ENCODE measurements at regions not wholly inside any gene's neighbourhood (a gene's known extent, or its start where the extent isn't known, plus 50 kb on each side); places are given as distances from the start of the nearest gene placed in this dataset.

DNA sequence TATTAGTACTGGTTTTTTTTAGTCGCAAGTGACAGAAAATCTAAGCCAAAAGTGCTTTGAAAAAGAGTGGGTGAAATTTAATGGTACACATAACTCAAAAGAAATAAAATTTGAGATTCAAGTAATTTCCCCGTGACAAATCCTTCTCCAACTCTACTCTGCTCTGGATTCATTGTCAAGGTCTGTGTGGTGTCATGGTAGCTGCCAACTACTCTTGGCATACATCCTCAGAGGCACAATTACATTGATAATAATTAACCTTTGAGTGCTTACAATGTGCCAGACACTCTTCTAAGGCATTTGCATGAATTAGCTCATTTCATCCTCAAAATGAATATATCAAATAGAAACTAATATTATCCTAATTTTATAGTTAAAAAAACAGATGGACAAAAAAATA is 1153.9 kb upstream of the NCAM2 start:
- H3K4me1 ChIP-seq: no peaks in the 10 kb centered on the region
- no peaks in the 10 kb centered on the region for H3K27me3 ChIP-seq
- no peak overlapping the region for H3K27ac ChIP-seq
- no peak for DNase-seq
- H3K4me3 ChIP-seq: no peak overlapping the region
- H3K36me3 ChIP-seq: no peaks in the 10 kb centered on the region
- no peaks in the 10 kb centered on the region for H3K9me3 ChIP-seq (replicated peaks)

DNA sequence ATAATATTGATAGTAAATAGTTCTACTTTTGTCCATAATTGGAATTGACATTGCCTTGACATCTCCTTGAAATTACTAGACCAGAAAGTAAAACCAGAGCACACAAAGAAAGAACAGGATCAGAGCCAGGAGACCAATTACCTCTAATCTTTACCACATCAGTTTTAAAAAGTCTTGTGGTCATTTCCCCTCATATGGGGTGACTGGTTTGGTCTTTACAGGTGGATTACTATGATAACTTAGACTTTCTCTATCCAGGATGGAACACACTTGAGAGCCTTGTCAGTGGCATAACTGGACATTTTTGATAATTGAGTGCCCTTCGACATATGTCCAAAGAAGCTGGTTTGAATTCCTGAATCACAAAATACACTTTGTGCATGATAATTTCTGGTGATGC is 1148.1 kb upstream of the NCAM2 start:
- no peak for DNase-seq
- Histone ChIP-seq H3K4me3 (no peak overlapping the region), H3K36me3 (no peaks in the 10 kb centered on the region), H3K4me1 (no peaks in the 10 kb centered on the region), H3K9me3 (replicated peaks) (no peaks in the 10 kb centered on the region), H3K27ac (no peak overlapping the region), H3K27me3 (no peaks in the 10 kb centered on the region)

DNA sequence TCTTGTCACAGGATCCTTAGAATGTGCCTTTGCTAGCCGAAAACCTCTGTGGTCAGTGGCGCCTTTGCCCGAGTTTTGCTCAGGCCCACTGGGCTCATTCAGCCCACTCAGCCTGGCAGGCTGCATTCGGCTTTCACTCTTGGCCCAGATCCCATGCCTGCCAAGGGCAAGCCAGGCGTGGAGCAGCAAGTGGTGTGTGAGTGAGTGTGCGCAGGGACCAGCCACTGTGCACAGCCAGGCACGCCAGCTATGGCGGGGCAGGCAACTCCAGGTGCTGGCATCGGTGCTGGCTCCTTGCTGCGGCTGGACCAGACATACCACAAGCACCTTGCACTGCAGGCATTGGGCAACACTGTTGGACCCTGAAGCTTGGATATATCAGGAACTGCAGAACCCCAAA is 1145.1 kb upstream of the NCAM2 start:
- Histone ChIP-seq H3K4me1 (no peaks in the 10 kb centered on the region), H3K27me3 (no peaks in the 10 kb centered on the region), H3K27ac (no peak overlapping the region), H3K9me3 (replicated peaks) (no peaks in the 10 kb centered on the region), H3K36me3 (no peaks in the 10 kb centered on the region), H3K4me3 (no peak overlapping the region)
- DNase-seq: no peak

DNA sequence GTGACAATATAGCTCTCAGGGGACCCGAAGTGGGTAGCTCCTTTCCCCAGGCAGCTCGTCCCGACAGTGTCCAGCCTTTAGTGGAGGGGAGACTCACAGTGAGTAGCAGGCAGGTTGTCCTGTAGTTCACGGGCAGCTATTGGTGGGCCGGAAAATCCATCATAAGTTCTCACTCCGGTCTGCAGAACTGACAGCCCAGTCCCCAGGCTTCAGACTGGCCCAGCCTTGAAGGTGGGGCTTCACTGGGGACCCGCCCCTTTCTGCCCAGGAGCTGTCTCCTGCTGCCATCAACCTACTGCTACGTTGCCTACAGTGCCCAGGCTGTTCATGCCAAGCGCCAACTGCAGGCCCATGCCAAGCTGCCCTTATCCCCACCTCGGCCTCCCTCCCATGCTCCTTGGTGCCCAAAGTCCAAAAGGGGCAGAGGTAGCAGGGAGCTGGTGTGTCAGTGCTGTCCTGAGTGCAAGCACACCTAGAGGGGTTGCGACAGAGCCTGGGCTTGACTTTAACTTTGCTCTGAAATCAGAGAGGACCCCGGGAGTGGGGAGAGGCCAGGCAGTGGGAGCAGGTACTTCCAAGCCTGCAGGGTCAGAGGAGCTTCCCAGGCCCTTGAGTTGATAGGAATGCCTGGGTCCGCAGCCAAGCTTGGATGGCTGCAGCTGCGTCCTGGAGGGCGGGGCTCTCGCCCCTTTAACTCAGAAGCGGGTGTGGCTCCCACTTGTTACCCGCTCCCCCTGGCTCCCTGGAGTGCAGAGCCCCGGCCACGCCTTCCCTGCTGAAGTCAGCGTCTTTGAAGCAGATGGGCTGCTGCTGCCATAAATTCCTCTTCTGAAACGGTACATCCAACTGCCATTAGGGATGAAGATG is 1144.3 kb upstream of the NCAM2 start:
- H3K4me1 ChIP-seq: no peaks in the 10 kb centered on the region
- no peak overlapping the region for H3K27ac ChIP-seq
- peak; percentile 61 for DNase-seq
- H3K9me3 ChIP-seq (replicated peaks): no peaks in the 10 kb centered on the region
- H3K36me3 ChIP-seq: no peaks in the 10 kb centered on the region
- no peaks in the 10 kb centered on the region for H3K27me3 ChIP-seq
- 0 out of 2 replicates have a peak overlapping the region, but pooled peaks have one; percentile 8 for H3K4me3 ChIP-seq

DNA sequence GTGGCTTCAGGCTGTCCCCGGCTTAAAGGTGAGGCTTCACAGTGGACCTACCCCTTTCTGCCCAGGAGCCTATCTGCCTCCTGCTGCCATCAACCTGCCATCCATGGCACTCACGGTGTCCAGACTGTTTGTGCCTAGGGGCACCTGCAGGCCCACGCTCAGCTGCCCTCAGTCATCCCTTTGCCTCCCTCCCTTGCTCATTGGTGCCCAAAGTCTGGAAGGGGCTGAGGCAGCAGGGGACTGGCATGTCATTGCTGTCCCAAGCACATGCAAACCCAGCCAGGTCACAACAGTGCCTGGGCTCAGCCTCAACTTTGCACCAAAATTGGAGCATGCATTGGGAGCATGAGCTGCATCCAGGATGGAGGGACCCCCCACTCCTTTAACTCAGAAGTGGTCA is 1142.7 kb upstream of the NCAM2 start:
- Histone ChIP-seq H3K4me3 (no peak overlapping the region), H3K36me3 (no peaks in the 10 kb centered on the region), H3K4me1 (no peaks in the 10 kb centered on the region), H3K27ac (no peak overlapping the region), H3K9me3 (replicated peaks) (no peaks in the 10 kb centered on the region), H3K27me3 (no peaks in the 10 kb centered on the region)
- no peak for DNase-seq

DNA sequence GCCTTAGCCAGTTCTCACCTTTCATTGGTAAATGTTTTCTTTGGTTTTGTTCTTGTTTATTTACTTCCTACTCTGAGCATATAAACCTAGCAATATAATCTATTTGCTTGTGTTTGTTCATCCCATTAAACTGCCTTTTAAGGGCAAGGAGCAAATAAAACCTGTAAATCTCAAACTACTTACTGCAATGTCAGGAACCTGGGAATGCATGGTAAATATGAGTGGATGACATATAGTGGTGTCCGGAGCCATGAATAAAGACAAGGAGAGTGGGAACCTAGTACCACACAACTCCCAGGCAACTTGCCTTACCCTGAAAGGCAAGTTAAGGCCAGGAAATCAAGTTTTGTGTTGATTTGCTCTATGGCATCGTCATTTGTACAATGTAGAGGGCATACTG is 1133.7 kb upstream of the NCAM2 start:
- no peak for DNase-seq
- no peaks in the 10 kb centered on the region for H3K9me3 ChIP-seq (replicated peaks)
- H3K27me3 ChIP-seq: no peaks in the 10 kb centered on the region
- H3K36me3 ChIP-seq: no peaks in the 10 kb centered on the region
- H3K4me3 ChIP-seq: no peak overlapping the region
- no peak overlapping the region for H3K27ac ChIP-seq
- H3K4me1 ChIP-seq: no peaks in the 10 kb centered on the region

DNA sequence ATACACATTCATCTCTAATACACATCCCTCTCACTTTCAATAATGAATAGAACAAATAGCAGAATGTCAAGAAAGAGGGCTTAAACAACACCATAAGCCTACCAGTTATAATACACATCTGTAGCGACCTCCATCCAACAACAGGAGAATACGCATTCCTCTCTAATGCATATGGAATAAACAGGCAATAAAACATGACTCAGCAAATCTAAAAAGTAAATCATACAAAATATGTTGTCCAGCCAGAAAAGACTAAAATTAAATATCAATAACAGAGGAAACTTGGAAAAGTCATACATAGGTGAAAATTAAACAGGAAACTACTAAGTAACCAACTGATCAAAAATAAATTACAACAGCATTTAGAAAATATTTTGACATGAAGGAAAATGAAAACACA is 1127.5 kb upstream of the NCAM2 start:
- H3K9me3 ChIP-seq (replicated peaks): no peaks in the 10 kb centered on the region
- DNase-seq: no peak

DNA sequence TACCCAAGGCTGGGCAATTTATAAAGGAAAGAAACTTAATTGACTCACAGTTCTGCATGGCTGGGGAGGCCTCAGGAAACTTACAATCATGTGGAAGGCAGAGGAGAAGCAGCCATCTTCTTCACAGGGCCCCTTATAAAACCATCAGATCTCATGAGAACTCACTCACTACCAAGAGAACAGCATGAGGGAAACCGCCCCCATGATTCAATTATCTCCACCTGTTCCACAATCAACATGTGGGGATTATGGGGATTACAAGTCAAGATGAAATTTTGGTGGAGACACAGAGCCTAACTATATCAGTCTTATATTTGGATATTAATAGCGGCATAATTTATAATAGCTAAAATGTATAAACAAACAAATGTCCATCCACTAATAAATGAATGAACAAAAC is 1123.7 kb upstream of the NCAM2 start:
- DNase-seq: peak; percentile 55 to 77
- H3K4me1 ChIP-seq: peaks cover 8% of the 10 kb centered on the region
- no peak overlapping the region for H3K4me3 ChIP-seq
- H3K27ac ChIP-seq: peak overlapping the region; percentile 41
- no peaks in the 10 kb centered on the region for H3K36me3 ChIP-seq
- no peaks in the 10 kb centered on the region for H3K27me3 ChIP-seq
- H3K9me3 ChIP-seq (replicated peaks): no peaks in the 10 kb centered on the region

More for the DNA sequence above, 1127.5 kb upstream of the NCAM2 start:
- no peak overlapping the region for H3K27ac ChIP-seq
- no peaks in the 10 kb centered on the region for H3K36me3 ChIP-seq
- no peak overlapping the region for H3K4me3 ChIP-seq
- peaks cover 8% of the 10 kb centered on the region for H3K4me1 ChIP-seq
- no peaks in the 10 kb centered on the region for H3K27me3 ChIP-seq

DNA sequence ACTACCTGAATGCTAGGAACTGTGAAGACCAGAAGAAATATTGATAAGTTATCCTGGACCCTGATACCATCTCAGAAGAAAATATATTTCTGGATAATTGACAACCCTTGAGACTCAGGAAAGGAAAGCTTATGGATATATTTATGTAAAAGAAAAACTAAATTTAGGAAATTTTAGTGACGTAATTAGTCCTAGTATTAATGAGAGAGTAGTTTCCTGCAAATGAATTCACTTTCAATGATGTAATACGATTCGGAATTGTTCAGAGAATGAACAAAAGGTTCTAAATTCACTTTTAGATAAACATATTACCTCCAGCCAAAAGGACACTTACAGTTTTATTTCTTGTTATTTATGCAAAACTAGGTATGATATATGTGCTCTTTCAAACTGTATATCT is 1120.1 kb upstream of the NCAM2 start:
- H3K27me3 ChIP-seq: no peaks in the 10 kb centered on the region
- DNase-seq: no peak
- H3K36me3 ChIP-seq: no peaks in the 10 kb centered on the region
- H3K27ac ChIP-seq: no peak overlapping the region
- H3K4me1 ChIP-seq: peaks cover 8% of the 10 kb centered on the region
- H3K9me3 ChIP-seq (replicated peaks): no peaks in the 10 kb centered on the region
- no peak overlapping the region for H3K4me3 ChIP-seq

DNA sequence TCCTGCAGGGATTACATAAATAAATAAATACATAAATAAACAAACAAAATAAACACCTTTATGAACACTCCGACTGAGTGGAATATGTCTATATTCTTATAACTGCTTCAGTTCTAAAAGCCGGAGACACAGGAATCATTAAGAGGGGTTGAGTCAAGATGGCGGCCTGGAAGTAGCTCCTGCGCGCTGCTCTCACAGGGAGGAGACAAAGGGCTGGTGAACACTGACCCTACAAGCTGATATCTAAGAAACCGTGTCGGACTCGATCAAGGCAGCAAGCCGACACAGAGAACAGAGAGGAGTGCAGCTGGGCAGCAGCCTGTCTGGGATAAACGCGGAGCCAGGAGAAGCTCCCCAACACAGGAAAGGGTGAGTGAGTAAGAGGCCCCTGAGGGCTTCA is 1098.6 kb upstream of the NCAM2 start:
- Histone ChIP-seq H3K9me3 (replicated peaks) (no peaks in the 10 kb centered on the region), H3K27me3 (no peaks in the 10 kb centered on the region), H3K27ac (no peak overlapping the region), H3K4me3 (no peak overlapping the region), H3K36me3 (no peaks in the 10 kb centered on the region), H3K4me1 (no peaks in the 10 kb centered on the region)
- DNase-seq: no peak

DNA sequence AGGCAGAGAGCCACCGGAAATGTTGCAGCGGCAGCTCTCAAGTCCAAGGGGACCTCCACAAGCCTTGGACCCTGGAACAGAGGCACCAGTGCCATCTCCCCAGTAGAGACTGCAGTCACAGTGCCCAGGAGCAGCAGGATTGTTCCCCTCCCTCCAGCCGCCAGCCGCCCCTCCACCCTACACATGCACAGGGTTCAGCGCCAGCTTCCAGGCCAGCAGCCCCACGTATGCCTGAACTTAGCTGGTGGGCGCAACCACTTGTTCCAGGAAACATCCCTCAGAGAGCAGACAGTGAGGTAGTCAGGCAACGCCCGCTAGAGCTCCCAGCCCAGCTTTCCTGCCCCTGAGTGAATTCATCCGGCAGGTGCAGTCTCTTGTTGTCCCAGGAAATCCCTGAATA is 1098.1 kb upstream of the NCAM2 start:
- H3K4me3 ChIP-seq: no peak overlapping the region
- no peaks in the 10 kb centered on the region for H3K4me1 ChIP-seq
- no peak overlapping the region for H3K27ac ChIP-seq
- H3K27me3 ChIP-seq: no peaks in the 10 kb centered on the region
- DNase-seq: no peak
- no peaks in the 10 kb centered on the region for H3K36me3 ChIP-seq
- no peaks in the 10 kb centered on the region for H3K9me3 ChIP-seq (replicated peaks)

DNA sequence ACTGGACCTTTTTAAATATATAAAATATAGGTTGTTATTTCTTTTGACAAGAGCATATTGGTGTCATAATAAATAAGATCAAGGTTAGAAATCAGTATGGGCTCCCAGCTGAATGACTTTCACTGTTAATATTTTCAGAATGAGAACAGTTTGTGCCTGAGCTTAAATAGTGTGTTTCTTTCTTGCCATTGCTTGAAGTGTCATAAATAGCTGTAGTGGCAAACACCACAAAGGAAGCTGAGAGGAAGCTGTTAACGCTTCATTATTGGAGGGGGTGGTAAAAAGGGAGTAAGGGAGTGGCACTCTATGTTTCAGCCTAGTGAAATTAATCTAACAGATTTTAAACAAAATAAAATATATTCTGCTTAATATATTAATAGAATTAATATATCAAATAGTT is 1089.8 kb upstream of the NCAM2 start:
- no peaks in the 10 kb centered on the region for H3K4me1 ChIP-seq
- H3K27me3 ChIP-seq: no peaks in the 10 kb centered on the region
- H3K9me3 ChIP-seq (replicated peaks): no peaks in the 10 kb centered on the region
- H3K27ac ChIP-seq: no peak overlapping the region
- DNase-seq: no peak
- no peak overlapping the region for H3K4me3 ChIP-seq
- H3K36me3 ChIP-seq: no peaks in the 10 kb centered on the region

DNA sequence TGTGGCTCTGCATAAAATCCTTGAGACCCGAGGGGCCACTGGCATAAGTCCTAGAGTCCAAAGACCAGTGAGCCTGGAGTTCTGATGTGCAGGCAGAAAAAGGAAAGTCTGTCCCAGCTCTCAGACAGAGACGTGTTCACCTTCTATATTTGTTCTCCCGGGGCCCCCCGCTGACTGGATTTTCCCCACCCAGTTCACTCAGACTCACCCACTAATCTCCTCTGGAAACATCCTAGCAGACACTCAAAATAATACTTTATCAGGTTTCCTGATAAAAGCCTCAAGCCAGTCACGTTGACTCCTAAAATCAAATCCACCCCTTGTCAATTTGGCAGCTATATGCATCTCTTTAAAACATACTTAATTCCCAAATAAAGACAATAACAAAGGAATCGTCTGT is 1084.2 kb upstream of the NCAM2 start:
- Histone ChIP-seq H3K27ac (no peak overlapping the region), H3K4me3 (no peak overlapping the region), H3K36me3 (no peaks in the 10 kb centered on the region), H3K27me3 (no peaks in the 10 kb centered on the region), H3K4me1 (no peaks in the 10 kb centered on the region), H3K9me3 (replicated peaks) (no peaks in the 10 kb centered on the region)
- no peak for DNase-seq

DNA sequence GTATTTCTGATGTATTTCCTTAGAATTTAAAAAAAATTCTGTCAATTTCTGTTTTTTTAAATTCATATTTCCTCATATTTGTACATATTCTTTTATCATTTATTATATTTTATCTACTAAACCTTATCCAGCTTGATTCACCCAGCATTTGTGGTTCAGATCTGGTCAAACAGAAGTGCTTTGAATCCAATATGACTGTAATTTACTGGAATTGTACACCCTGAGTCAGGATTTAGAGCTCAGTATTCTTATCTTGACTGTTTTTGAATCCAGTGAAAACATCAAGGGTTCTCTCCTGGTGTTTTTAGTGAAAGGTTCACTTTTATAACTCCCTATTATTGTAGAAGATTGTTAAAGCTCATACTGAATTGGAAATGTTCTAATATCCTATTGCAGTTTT is 1077.0 kb upstream of the NCAM2 start:
- H3K4me3 ChIP-seq: no peak overlapping the region
- H3K36me3 ChIP-seq: no peaks in the 10 kb centered on the region
- H3K27ac ChIP-seq: no peak overlapping the region
- no peak for DNase-seq
- H3K9me3 ChIP-seq (replicated peaks): no peaks in the 10 kb centered on the region
- no peaks in the 10 kb centered on the region for H3K27me3 ChIP-seq
- H3K4me1 ChIP-seq: no peaks in the 10 kb centered on the region

DNA sequence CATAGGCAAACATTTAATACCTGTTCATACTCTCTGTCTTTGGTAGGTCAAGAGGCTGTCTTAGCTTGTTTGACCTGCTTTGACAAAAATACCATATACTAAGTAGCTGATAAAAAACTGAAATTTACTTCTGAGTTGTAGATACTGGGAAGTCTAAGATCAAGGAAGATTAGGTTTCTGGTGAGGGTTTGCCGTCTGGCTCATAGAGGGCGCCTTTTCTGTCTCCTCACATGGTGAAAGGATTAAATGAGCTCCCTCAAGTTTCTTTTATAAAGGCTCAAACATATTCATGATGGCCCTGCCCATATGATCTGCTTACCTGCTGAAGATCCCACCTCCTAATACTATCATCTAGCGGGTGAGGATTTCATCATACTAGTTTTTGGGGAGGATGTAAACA is 1076.1 kb upstream of the NCAM2 start:
- H3K36me3 ChIP-seq: no peaks in the 10 kb centered on the region
- DNase-seq: no peak
- no peak overlapping the region for H3K4me3 ChIP-seq
- no peak overlapping the region for H3K27ac ChIP-seq
- H3K27me3 ChIP-seq: no peaks in the 10 kb centered on the region
- H3K9me3 ChIP-seq (replicated peaks): no peaks in the 10 kb centered on the region
- H3K4me1 ChIP-seq: no peaks in the 10 kb centered on the region

DNA sequence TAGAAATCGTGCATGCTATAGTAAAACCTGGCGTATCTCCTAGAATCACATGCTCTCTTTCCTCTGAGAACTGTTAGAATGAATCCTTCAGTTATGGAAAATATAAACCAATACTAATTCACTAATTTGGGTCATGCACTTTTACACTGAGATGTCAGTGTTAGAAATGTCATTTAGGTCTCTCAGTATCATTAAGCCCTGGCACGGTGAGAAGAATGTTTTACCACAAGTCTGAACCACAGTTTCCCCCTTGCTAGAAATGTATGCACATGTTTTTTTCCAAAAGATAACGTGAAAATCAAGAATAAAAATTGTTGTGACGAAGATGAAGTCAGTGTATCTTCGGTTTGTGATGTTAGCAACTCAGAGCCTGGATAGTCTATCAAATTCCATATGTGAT is 1062.7 kb upstream of the NCAM2 start:
- no peaks in the 10 kb centered on the region for H3K27me3 ChIP-seq
- H3K9me3 ChIP-seq (replicated peaks): no peaks in the 10 kb centered on the region
- DNase-seq: no peak
- no peak overlapping the region for H3K27ac ChIP-seq
- H3K4me3 ChIP-seq: no peak overlapping the region
- H3K36me3 ChIP-seq: no peaks in the 10 kb centered on the region
- H3K4me1 ChIP-seq: no peaks in the 10 kb centered on the region
